ENCODE measurements at regions not wholly inside any gene's neighbourhood (a gene's known extent, or its start where the extent isn't known, plus 50 kb on each side); places are given as distances from the start of the nearest gene placed in this dataset.
"Not testable (repeated sequence)": the region's sequence is repeated elsewhere in the genome, so short reads cannot be mapped to it uniquely, and the experiment has no call there.

DNA sequence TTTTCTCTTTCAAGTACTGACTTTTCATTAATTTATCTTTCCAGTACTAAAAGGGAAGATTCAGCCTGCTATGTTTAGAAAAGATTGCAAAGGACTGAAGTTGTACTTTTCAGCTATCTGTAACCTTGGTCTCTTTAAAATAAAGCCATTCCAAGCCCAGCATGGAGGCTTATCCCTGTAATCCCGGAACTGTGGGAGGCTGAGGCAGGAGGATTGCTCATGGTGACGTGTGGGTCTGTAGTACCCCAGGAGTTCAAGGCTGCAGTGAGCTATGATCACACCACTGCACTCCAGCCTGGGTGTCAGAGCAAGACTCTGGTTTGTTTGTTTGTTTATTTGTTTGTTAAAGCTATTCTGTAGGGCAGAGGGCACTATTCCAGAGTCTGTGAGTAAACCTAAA lies 50.6 kb upstream of the TMEM170B start:
- no peak for DNase-seq (ENCODE audit: low read depth in 1 of 2, low spot score in 1 of 2)

DNA sequence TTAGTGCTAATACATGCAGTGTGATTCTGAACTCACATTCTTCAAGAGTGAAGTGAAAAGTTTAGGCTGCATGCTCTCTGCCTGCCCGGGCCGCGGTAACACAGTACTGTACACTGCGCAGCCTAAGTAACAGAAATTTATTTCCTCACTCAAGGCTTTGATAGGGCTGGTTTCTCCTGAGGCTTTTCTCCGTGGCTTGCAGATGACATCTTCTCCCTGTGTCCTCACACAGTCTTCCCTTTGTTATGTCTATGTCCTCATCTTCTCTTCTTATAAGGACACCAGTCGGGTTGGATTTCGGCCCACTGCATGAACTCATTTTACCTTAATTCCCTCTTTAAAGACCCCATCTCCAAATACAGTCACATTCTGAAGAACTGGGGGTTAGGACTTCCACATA lies 51.1 kb upstream of the TMEM170B start:
- no peak for DNase-seq (ENCODE audit: low read depth in 1 of 2, low spot score in 1 of 2)

DNA sequence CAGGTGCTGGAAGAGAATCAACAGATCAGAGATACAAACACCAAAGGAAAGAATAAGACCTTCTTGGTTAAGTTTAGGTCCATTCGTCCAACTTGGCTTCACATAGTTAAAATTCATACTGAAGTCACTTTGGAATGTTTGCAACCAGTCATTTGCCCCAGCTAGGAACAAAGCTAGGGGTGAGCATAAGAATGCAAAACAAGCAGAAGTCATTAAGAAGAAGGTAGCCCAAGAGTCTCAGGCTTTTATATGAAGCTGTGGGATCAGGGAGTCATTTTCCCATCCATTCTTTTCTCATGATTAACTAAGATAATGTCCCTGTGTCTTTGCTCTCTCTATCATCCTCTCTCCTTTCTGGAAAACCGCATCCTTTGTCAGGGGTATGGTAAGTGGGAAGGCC lies 51.5 kb upstream of the TMEM170B start:
- DNase-seq (ENCODE audit: low read depth in 1 of 2, low spot score in 1 of 2): no peak

DNA sequence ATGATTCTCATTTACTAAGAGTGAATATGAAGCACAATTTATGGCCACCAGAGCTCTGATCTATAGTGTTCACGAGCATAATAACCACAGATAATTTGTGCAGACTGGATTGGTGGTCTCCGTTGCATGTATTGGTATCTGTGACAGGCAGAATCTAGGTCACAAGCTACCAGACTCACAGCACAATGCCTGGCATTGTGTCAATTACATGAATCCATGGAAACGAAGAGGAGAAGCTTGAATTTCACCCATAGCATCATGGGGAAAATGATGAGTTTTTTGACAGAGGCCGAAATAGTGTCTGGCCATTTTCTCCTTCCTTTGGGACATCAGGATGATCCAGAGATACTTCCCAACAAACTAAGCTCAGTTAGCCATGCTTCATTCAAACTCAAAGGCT lies 52.3 kb upstream of the TMEM170B start:
- no peak for DNase-seq (ENCODE audit: low read depth in 1 of 2, low spot score in 1 of 2)

DNA sequence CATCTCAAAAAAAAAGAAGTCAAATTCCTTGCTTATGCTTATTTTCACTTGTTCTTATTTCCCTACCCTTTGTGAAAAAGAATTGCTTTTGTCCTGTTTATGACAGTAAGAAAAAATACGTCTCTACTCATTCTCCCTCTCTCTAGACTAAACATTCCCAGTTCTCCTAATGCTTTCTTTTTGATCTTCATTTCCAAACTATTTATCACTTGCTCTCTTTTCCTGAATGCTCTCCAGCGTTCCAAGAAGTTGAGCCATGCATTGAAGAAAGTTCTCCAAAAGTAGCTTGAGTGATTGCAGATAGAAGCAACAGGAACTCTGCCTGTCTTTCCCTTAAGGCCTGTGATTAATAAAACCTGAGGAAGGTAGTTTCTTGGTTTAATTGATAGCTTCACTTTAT lies 53.1 kb upstream of the TMEM170B start:
- DNase-seq (ENCODE audit: low read depth in 1 of 2, low spot score in 1 of 2): no peak

DNA sequence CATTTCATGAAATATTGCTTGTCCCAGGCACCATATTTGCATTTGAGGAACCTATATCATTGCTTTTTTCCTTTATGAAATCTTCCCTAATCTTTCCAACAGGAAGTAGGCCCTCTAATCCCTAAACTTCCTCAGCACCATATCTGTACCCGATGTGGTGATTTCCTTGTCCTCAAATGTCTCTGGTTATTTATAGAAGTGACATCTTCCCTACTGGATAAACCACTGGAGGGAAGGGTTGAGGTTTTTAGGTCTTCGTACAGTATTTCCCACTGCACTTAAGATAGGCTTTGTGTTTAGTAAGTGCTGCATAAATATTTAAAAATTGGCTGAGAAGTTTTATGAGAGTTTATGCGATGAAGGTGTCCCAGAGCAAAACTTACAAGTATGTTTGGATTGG lies 54.9 kb upstream of the TMEM170B start:
- no peak for DNase-seq (ENCODE audit: low read depth in 1 of 2, low spot score in 1 of 2)

DNA sequence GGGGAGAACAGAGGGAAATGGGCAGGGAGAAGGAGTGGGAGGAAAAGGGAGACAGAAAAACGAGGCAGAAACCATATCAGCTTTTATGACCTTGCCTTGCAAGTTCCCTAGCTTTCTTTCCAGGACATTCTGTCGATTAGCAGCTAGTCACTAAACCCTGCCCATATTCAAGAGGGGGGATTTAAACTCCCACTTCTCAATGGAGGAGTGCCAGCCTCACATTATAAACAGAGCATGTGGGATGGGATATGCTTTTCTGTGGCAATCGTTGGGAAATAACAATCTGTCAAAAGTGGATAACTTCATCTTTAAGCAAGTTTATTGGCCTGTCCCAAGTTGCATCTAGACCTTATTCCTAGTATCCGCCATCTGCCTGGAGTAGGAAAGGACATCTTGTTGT lies 57.0 kb upstream of the TMEM170B start:
- DNase-seq (ENCODE audit: low read depth in 1 of 2, low spot score in 1 of 2): no peak

DNA sequence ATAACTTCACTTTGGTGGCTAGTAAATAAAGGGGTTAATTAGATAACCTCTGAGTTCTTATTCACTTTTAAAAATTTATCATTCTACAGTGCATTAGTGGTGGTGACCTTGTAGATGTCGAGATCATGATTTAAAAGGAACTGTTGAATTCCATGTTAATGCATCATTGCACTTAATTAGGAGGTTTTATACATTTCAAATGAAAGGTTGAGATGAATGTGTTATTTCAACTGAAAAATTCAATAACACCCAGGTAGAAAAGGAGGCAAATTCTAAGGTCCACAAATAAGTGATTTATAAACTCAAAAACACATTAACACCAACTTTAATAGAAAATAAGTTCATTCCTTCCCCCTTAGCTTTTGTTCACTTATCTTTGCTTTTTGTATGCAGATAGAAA lies 58.3 kb upstream of the TMEM170B start:
- no peak for DNase-seq (ENCODE audit: low read depth in 1 of 2, low spot score in 1 of 2)

DNA sequence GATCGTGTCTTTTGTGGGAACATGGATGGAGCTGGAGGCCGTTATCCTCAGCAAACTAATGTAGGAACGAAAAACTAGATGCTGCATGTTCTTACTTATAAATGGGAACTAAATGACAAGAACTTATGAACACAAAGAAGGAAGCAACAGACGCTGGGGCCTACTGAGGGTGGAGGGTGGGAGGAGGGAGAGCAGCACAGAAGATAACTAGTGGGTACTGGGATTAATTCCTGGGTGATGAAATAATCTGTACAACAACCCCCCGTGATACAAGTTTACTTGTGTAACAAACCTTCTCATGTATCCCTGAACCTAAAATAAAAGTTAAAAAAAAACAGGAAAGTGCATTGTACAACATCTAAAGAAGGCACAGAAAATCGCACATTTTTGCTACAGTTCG lies 59.0 kb upstream of the TMEM170B start:
- DNase-seq (ENCODE audit: low read depth in 1 of 2, low spot score in 1 of 2): no peak

DNA sequence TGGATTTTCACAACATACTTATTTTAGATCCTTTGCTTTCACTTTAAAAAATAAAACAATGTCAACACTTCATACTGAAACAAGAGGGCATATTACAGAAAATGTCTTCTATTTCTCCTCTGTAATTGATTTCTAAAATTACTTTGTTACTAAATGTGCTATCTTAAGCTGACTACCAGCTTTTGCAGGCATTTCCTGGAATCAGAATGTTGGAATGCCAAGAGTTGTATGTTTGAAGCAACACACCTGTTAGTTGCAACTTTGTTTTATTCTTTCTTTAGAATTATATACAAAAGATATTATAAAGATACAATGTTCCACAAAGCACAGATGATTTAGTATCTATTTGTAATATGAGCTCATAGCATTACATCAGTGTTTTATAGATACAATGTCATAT lies 62.5 kb upstream of the TMEM170B start:
- no peak for DNase-seq (ENCODE audit: low read depth in 1 of 2, low spot score in 1 of 2)

DNA sequence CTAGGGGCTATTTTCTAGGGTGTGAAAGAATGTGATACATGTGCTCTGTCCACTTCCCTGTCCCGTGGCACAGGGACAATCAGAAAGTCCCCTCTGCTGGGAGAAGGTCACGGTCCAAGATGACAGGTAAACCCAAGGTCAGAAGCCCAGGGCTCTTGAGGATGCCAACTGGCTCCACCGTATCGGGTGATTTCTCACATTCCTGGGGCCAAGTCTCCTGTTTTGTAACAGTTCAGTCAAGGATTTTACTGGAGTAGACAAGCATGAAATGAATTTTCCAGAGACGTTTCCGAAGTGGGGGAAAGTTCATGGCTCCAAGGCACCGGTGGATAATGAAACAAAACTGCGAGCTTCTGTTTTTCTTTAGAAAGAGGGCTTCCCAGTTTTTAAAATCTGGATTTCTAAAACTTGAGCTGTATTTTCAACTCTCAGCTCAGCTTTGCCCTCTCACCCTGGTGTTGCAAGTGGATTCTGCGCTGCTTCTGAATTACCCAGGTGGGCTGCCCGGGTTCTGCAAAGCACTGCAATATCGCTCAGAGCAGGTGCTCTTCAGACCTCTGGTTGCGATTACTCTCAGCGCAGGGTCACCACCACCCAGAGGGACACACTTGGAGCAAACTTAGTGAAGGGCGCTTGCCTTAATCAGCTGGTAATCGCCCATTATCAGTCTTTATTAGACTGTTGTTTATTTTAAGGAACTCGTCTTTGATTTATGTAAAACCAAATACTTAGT lies 64.4 kb upstream of the TMEM170B start:
- no peak for DNase-seq (ENCODE audit: low read depth in 1 of 2, low spot score in 1 of 2)

DNA sequence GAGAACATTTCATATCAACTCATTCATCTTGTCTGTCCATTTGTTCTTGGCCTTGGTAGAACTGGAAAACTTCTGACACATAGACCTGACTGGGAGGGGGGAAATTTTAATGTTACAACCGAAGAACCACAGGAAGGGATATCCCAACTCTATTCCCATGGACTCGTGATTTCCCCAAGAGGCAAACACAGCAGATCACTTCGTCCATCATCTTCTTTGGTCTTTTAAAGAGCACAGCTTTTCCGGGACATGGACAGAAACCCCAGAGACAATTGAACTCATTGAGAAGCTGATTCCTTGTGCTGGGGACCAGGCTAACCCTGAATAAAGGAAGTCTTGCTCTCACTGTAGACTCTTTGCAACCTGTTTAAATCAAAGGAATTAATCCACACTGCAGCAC lies 66.3 kb upstream of the TMEM170B start:
- no peak for DNase-seq (ENCODE audit: low read depth in 1 of 2, low spot score in 1 of 2)

DNA sequence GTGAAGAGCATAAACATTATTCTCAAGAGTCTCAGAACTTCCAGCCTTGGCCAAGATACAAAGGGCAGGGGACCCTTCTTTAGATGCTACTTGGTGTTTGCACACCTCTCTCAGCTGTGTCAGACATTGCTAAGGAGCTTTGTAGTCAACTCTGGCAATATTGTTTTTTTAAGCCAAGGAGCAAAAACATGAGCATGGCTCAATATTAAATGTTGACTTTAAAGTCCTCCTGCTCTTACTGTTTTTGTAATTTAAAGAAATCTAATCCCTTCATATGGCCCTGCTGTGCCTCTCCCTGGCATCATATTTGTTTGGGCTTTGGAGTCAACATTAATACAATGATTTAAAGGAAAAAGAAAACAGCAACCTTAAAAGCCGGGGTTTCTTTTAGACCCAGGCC lies 67.9 kb upstream of the TMEM170B start:
- DNase-seq (ENCODE audit: low read depth in 1 of 2, low spot score in 1 of 2): no peak

DNA sequence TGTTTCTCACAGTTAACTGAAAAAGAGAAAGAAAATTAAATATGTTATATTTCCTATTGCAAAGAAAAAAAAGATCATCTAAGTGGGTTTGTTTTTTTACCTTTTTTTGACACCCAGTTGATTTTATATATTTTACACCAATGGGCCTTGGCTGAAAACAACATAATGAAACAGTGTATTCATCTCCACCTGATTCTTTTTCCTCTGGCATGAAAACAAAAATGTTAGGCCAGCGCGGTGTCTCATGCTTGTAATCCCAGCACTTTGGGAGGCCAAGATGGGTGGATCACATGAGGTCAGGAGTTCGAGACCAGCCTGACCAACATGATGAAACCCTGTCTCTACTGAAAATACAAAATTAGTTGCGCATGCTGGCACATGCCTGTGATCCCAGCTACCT lies 69.3 kb upstream of the TMEM170B start:
- not testable (repeated sequence) for DNase-seq (ENCODE audit: low read depth in 1 of 2, low spot score in 1 of 2)

DNA sequence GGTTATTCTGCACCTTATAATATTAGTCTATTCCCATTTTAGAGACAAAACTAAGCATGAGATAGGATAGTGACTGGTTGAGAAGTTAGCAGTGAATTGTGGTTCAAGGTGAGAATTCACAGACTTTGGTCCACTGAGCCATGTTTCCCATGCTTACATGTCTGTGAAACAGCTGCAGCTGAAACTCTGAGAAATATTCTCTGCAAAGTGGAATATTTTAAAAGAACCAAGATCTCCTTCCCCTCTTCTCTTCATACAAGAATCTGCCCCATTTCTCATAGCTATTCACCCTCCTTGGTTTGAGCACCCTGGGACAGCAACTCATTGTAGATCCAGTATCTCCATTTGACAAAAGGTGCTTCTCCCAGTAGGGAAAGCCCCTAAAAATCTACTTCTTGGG lies 70.2 kb upstream of the TMEM170B start:
- DNase-seq (ENCODE audit: low read depth in 1 of 2, low spot score in 1 of 2): no peak

DNA sequence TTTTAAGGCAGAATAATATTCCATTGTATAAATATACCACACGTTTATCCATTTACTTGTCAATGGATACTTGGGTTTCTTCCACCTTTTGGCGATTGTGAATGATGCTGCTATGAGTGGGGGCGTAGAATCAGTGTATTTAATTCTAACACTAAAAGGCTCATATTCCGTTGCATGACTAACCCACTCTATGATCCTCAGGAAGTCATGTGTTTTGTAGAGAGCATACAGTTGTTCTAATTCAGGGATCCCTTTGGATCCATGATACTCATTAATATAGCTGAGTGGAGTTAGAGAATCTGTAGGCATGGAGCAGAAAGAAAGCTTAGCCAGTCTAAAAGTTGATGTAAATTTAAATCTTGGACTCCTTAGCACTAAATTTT lies 74.2 kb upstream of the TMEM170B start:
- DNase-seq (ENCODE audit: low read depth in 1 of 2, low spot score in 1 of 2): no peak

DNA sequence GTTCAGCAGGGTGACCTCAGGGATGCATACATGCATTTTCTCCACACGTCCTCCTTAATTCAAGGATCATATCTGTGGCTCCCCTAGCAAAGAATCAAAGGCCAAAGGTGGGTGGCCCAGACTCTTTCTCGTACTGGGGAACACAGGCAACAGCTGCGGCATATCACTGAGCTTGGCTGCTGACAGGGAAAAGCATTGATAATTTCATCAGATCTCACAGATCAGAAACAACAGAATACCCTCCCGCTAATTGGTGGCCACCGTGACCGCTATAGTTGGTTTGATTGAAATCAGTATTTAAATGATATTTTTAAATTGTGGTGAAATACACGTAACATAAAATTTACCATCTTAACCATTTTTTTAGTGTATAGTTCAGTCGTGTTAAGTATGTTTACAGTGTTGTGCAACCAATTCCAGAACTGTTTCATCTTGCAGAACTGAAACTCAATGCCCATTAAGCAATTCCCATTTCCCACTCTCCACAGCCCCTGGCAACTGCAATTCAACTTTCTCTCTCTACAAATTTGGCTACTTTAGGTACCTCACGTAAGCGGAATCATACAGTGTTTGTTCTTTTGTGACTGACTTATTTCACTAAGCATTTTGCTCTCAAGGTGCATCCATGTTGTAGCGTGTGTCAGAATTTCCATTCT lies 74.7 kb upstream of the TMEM170B start:
- DNase-seq (ENCODE audit: low read depth in 1 of 2, low spot score in 1 of 2): no peak

DNA sequence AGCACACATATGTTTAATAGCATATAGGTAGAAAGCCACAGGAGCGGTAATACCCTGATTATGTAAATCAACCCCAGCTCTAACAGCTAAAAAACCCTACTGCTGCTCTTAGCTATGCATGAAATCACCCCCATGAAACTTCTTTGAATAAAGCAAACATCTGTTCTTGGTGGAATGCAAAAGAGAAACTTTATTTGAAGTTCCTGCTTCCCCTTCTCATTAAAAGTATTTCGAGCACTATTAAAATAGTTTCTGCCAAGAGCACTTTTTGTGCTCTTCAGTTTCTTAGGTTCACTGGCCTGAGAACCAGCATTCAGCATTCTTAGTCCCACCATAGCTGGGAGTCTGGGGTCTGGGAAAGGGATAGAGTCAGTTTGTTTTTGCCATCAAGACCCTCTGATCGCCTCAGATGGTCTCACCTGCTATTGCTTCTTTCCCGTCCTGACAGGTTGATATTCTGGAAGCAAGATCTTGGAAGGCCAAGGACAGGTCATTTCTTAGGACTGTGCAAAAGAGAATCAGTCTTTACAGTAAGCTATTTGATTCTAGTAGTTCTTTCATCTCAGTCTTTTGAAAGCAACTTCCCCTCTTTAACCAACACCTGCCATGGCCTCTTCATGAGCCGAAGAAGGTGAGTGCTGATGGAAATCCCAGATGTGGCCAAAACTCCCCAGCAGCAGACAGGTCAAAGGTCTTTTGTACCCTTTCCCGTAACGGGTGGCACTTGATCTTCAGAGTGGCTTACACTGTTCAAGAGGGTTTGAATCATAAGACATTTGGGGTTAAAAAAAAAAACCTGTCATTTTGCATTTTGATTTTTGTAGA lies 76.5 kb upstream of the TMEM170B start:
- DNase-seq (ENCODE audit: low read depth in 1 of 2, low spot score in 1 of 2): no peak

DNA sequence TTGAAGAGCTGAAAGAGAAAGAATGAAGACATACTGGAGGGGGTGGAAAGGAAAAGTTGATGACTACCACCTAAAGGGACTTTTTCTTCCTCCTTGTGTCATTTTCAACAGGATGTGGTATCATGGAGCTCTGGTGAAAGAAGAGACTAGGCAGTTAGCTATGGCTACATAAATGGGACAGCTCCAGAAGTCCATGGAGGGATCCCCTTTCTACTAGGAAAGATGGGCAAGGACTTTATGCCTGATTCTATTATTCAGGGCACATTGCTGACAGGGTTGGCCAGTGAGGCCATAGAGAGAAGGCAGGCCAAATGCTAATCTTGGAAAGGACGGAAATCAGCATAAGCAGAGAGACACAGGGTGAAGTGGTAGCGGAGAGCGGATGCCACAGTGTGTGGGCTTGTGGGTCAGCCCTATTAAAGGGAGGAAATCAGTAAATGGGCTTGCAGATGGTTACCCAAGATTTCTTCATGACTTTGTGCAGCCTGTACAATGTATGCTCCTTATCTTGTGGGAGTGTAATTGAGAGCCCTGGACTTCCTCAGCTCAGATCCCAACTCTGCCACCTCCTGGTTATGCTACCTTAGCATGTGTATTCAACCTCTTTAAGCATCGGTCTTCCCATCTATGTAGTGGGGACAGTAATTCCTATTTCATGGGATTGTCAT lies 77.4 kb upstream of the TMEM170B start:
- no peak for DNase-seq (ENCODE audit: low read depth in 1 of 2, low spot score in 1 of 2)

DNA sequence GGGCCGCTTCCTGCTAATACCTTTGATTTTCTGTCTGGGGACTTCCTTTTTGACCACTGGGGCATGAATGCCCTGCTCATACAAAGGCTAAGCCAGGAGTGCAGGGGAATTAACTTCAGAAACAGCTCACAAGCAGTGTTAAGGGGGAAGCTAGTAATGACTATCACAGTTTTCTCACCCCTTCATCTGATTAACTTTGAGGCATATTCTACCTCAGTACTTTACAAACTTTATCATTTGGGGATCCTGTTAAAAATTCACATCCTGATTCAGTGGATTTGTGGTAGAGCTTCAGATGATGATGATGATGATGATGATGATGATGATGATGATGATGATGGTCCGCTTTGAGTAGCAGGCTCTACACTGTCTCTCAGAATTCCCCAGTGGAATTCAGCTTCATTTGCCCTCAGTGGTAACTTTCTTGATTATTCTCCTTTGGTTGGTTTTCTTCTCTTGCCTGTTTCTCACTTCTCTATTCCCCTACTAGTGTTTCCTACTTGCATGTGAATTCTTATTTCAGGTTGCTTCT lies 78.4 kb upstream of the TMEM170B start:
- no peak for DNase-seq (ENCODE audit: low read depth in 1 of 2, low spot score in 1 of 2)

DNA sequence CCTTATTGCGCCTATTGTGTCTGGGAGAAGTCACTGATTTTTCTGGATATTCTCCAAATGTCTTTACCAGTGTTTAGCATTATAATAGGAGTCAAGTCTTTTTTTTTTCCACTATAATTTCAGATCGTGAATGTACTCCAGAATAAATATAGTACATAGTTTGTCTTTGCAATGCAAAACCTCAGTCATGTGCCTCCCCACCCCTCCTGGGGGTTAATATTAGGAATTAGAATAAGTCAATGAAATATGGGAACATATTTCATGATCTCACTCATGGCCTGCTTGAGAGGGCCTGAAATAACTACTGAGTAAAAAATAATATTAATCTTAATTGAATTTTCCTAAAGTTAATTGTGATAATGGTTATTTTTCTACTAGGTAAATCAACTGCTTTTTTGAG lies 79.0 kb upstream of the TMEM170B start:
- no peak for DNase-seq (ENCODE audit: low read depth in 1 of 2, low spot score in 1 of 2)

DNA sequence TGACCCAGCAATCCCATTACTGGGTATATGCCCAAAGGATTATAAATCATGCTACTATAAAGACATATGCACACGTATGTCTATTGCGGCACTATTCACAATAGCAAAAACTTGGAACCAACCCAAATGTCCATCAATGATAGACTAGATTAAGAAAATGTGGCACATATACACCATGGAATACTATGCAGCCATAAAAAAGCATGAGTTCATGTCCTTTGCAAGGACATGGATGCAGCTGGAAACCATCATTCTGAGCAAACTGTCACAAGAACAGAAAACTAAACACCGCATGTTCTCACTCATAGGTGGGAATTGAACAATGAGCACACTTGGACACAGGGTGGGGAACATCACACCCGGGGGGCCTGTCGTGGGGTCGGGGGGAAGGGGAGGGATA lies 80.1 kb upstream of the TMEM170B start:
- DNase-seq (ENCODE audit: low read depth in 1 of 2, low spot score in 1 of 2): not testable (repeated sequence)

Measured in activated CD4-positive, alpha-beta T cell treated with anti-CD3 and anti-CD28 coated beads, Interleukin-2, amount 50 U/mL, for 24 hours (primary cell).